ENCODE measurements at regions not wholly inside any gene's neighbourhood (a gene's known extent, or its start where the extent isn't known, plus 50 kb on each side); places are given as distances from the start of the nearest gene placed in this dataset.

GRCh38 chr2:157159221-157159934 is 98.1 kb upstream of the GALNT5 start:
- no peak for DNase-seq

- no peak for DNase-seq
These were observed 97.4 kb upstream of the GALNT5 start for GRCh38 chr2:157160111-157160510.

- no peak for DNase-seq
These were observed 93.1 kb upstream of the GALNT5 start for GRCh38 chr2:157164370-157164769.

GRCh38 chr2:157164891-157165290 is 92.6 kb upstream of the GALNT5 start:
- no peak for DNase-seq

- DNase-seq: no peak
These were observed 89.0 kb upstream of the GALNT5 start for GRCh38 chr2:157168501-157168900.

GRCh38 chr2:157169889-157170288 is 87.6 kb upstream of the GALNT5 start:
- DNase-seq: no peak

GRCh38 chr2:157170299-157170698 is 87.2 kb upstream of the GALNT5 start:
- no peak for DNase-seq

- no peak for DNase-seq
These were observed 85.3 kb upstream of the GALNT5 start for GRCh38 chr2:157172239-157172638.

- peak in 1 of 14 donors; percentile 70 for DNase-seq
These were observed 84.5 kb upstream of the GALNT5 start for GRCh38 chr2:157172866-157173578.

GRCh38 chr2:157173740-157174184 is 83.7 kb upstream of the GALNT5 start:
- DNase-seq: peak in 1 of 14 donors; percentile 87

- no peak for DNase-seq
These were observed 83.2 kb upstream of the GALNT5 start for GRCh38 chr2:157174321-157174720.

GRCh38 chr2:157176602-157177001 is 80.9 kb upstream of the GALNT5 start:
- no peak for DNase-seq

- DNase-seq: no peak
These were observed 78.6 kb upstream of the GALNT5 start for GRCh38 chr2:157178874-157179273.

- peak in 1 of 14 donors; percentile 55 for DNase-seq
These were observed 78.0 kb upstream of the GALNT5 start for GRCh38 chr2:157179324-157180105.

- peak in 1 of 14 donors; percentile 42 for DNase-seq
These were observed 77.1 kb upstream of the GALNT5 start for GRCh38 chr2:157180359-157180758.

GRCh38 chr2:157181234-157181633 is 76.3 kb upstream of the GALNT5 start:
- no peak for DNase-seq

GRCh38 chr2:157182204-157182709 is 75.2 kb upstream of the GALNT5 start:
- peak in 2 of 14 donors; percentile 13 to 96 for DNase-seq

- no peak for DNase-seq
These were observed 74.6 kb upstream of the GALNT5 start for GRCh38 chr2:157182834-157183396.

- DNase-seq: no peak
These were observed 73.2 kb upstream of the GALNT5 start for GRCh38 chr2:157184161-157184895.

- DNase-seq: no peak
These were observed 71.9 kb upstream of the GALNT5 start for GRCh38 chr2:157185476-157186227.

- DNase-seq: no peak
These were observed 67.4 kb upstream of the GALNT5 start for GRCh38 chr2:157190151-157190550.

Measured in C1 segment of cervical spinal cord (tissue), 14 donors.